ENCODE measurements at regions not wholly inside any gene's neighbourhood (a gene's known extent, or its start where the extent isn't known, plus 50 kb on each side); places are given as distances from the start of the nearest gene placed in this dataset.

DNA sequence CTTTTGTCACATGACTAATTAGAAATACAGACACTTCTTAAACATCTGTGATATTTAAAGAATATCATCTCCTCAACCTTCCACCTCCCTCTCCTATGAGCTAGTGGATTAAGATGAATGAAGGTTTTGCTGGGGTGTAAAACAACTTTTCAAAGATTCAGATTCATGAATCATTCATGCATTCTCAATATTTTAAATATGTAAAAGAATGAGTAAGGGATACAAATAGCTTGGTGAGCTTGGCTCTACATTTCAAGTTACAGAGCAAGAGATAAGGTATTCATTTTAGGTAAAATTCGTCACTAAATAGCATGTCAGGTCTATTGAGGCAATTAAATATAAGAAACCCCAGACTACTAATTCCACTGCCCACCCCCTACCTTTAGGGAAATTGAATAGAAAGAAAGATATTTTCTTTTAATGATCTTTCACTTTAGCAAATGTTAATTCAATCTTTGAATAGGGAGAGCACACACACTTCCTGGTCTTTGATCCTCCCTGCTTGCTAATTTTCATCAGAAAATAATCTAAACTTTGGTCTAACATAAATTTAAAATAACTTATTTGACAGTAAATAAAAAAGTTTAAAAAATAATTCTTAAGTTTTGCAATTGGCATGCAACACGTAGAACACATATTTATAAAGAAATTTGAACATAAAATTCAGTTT lies 486.9 kb upstream of the ITGA1 start:
- TF ChIP-seq EP300 (IDR thresholded peaks at IDR 0.05; ENCODE audit: borderline replicate concordance in 1 of 2, low read depth in 1 of 2, low read length in 1 of 2) (no peak), SIN3A (IDR thresholded peaks at IDR 0.05; ENCODE audit: borderline replicate concordance, low read depth, low read length) (no peak)
- TF ChIP-seq, protein P1, sequence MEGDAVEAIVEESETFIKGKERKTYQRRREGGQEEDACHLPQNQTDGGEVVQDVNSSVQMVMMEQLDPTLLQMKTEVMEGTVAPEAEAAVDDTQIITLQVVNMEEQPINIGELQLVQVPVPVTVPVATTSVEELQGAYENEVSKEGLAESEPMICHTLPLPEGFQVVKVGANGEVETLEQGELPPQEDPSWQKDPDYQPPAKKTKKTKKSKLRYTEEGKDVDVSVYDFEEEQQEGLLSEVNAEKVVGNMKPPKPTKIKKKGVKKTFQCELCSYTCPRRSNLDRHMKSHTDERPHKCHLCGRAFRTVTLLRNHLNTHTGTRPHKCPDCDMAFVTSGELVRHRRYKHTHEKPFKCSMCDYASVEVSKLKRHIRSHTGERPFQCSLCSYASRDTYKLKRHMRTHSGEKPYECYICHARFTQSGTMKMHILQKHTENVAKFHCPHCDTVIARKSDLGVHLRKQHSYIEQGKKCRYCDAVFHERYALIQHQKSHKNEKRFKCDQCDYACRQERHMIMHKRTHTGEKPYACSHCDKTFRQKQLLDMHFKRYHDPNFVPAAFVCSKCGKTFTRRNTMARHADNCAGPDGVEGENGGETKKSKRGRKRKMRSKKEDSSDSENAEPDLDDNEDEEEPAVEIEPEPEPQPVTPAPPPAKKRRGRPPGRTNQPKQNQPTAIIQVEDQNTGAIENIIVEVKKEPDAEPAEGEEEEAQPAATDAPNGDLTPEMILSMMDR (IDR thresholded peaks at IDR 0.05), result no peak
- TF ChIP-seq, protein P2, sequence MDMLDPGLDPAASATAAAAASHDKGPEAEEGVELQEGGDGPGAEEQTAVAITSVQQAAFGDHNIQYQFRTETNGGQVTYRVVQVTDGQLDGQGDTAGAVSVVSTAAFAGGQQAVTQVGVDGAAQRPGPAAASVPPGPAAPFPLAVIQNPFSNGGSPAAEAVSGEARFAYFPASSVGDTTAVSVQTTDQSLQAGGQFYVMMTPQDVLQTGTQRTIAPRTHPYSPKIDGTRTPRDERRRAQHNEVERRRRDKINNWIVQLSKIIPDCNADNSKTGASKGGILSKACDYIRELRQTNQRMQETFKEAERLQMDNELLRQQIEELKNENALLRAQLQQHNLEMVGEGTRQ (IDR thresholded peaks at IDR 0.05; ENCODE audit: borderline replicate concordance, low read depth, low read length), result no peak
- TF ChIP-seq, protein P3, sequence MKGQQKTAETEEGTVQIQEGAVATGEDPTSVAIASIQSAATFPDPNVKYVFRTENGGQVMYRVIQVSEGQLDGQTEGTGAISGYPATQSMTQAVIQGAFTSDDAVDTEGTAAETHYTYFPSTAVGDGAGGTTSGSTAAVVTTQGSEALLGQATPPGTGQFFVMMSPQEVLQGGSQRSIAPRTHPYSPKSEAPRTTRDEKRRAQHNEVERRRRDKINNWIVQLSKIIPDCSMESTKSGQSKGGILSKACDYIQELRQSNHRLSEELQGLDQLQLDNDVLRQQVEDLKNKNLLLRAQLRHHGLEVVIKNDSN (IDR thresholded peaks at IDR 0.05; ENCODE audit: borderline replicate concordance, low read depth), result no peak
